ENCODE measurements at regions not wholly inside any gene's neighbourhood (a gene's known extent, or its start where the extent isn't known, plus 50 kb on each side); places are given as distances from the start of the nearest gene placed in this dataset.

DNA sequence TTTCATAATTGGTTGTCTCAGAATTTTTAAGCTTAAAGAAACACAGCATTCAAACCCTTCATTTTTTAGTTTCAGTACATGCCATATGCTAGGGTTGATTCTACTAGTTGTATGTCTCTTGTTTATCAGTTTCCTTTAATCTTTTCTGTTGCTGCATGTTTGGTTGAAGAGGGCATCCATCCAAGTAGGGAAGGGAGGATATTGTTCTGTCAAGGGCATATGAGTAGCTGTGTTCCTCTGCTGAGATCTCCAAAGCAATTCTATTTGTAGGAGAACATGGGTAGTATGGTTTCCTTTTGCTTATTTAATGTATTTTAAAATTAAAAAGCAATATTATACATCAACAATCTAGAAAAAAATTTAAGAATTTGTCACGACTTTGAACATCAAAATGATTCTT is 167.7 kb downstream of the FHIP1A start:
- H3K27me3 ChIP-seq (ENCODE audit: control insufficient read depth, insufficient read depth, low read length, poor library complexity, severe bottlenecking), result no peaks in the 10 kb centered on the region
- H3K4me1 ChIP-seq (ENCODE audit: control insufficient read depth, insufficient read depth, low read length), result no peaks in the 10 kb centered on the region
- no peak overlapping the region for H3K27ac Mint-ChIP-seq
- H3K27me3 Mint-ChIP-seq (ENCODE audit: insufficient read depth), result no peaks in the 10 kb centered on the region
- peaks cover 7% of the 10 kb centered on the region for H3K36me3 Mint-ChIP-seq (ENCODE audit: low read depth)
- H3K36me3 ChIP-seq (ENCODE audit: control insufficient read depth, insufficient read depth, low read length), result no peaks in the 10 kb centered on the region
- DNase-seq, result no peak
- H3K4me3 Mint-ChIP-seq, result no peak overlapping the region
- no peaks in the 10 kb centered on the region for H3K9me3 ChIP-seq (ENCODE audit: control insufficient read depth, low read length)
- no peak for TF ChIP-seq CTCF (conservative IDR thresholded peaks at IDR 0.05)
- H3K4me1 Mint-ChIP-seq, result peaks cover 2% of the 10 kb centered on the region
- no peak overlapping the region for H3K27ac ChIP-seq (ENCODE audit: low read depth, low read length)
- no peak overlapping the region for H3K4me3 ChIP-seq (ENCODE audit: low read length)
- WGBS, 2 experiments (ENCODE audit: insufficient coverage in 1 of 2, insufficient read length in 1 of 2), result 81 to 82% methylated on average over 1 of the region's 1 CpG
- no peak overlapping the region for H3K9ac ChIP-seq (ENCODE audit: extremely low read depth, low read length, poor library complexity, severe bottlenecking)
- H3K9me3 Mint-ChIP-seq, result no peaks in the 10 kb centered on the region

DNA sequence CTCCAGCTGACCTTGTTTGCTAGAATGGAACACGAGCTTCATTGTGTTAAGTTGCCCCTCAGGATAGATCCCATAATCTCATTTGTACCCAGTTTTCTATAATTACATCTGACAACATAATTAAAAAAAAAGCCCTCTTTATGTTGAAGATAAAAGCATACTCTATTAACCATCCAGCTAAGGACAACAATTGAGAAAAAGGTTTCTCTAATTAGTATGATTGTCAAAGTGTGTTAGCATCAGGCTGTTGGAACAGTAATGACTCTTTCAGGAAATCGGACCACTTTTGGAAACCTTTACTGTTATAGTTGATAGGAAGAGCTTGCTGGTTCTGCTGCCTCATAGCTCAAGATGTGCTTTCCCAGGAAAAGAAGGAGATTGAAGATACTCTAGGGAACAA is 172.6 kb downstream of the FHIP1A start:
- Mint-ChIP-seq H3K27ac (no peak overlapping the region), H3K27me3 (ENCODE audit: insufficient read depth) (no peaks in the 10 kb centered on the region), H3K4me3 (no peak overlapping the region), H3K9me3 (no peaks in the 10 kb centered on the region), H3K36me3 (ENCODE audit: low read depth) (peaks cover 7% of the 10 kb centered on the region), H3K4me1 (peaks cover 9% of the 10 kb centered on the region)
- no peak overlapping the region for H3K27ac ChIP-seq (ENCODE audit: low read depth, low read length)
- H3K4me3 ChIP-seq (ENCODE audit: low read length), result no peak overlapping the region
- H3K27me3 ChIP-seq (ENCODE audit: control insufficient read depth, insufficient read depth, low read length, poor library complexity, severe bottlenecking), result no peaks in the 10 kb centered on the region
- H3K9me3 ChIP-seq (ENCODE audit: control insufficient read depth, low read length), result no peaks in the 10 kb centered on the region
- no peak for TF ChIP-seq CTCF (conservative IDR thresholded peaks at IDR 0.05)
- H3K9ac ChIP-seq (ENCODE audit: extremely low read depth, low read length, poor library complexity, severe bottlenecking), result no peak overlapping the region
- H3K4me1 ChIP-seq (ENCODE audit: control insufficient read depth, insufficient read depth, low read length), result no peaks in the 10 kb centered on the region
- DNase-seq, result no peak
- 93 to 94% methylated on average over 2 of the region's 2 CpGs for WGBS, 2 experiments (ENCODE audit: insufficient coverage in 1 of 2, insufficient read length in 1 of 2)
- H3K36me3 ChIP-seq (ENCODE audit: control insufficient read depth, insufficient read depth, low read length), result no peaks in the 10 kb centered on the region

GRCh38 chr4:151582098-151582497 is 173.1 kb downstream of the FHIP1A start:
- no peak overlapping the region for H3K4me3 Mint-ChIP-seq
- no peak overlapping the region for H3K27ac Mint-ChIP-seq
- no peak for TF ChIP-seq CTCF (conservative IDR thresholded peaks at IDR 0.05)
- Histone ChIP-seq H3K27ac (ENCODE audit: low read depth, low read length) (no peak overlapping the region), H3K27me3 (ENCODE audit: control insufficient read depth, insufficient read depth, low read length, poor library complexity, severe bottlenecking) (no peaks in the 10 kb centered on the region), H3K4me3 (ENCODE audit: low read length) (no peak overlapping the region), H3K9me3 (ENCODE audit: control insufficient read depth, low read length) (no peaks in the 10 kb centered on the region), H3K4me1 (ENCODE audit: control insufficient read depth, insufficient read depth, low read length) (no peaks in the 10 kb centered on the region), H3K36me3 (ENCODE audit: control insufficient read depth, insufficient read depth, low read length) (no peaks in the 10 kb centered on the region), H3K9ac (ENCODE audit: extremely low read depth, low read length, poor library complexity, severe bottlenecking) (no peak overlapping the region)
- no peaks in the 10 kb centered on the region for H3K9me3 Mint-ChIP-seq
- H3K4me1 Mint-ChIP-seq, result peaks cover 9% of the 10 kb centered on the region
- H3K27me3 Mint-ChIP-seq (ENCODE audit: insufficient read depth), result no peaks in the 10 kb centered on the region
- no peak for DNase-seq
- peaks cover 6% of the 10 kb centered on the region for H3K36me3 Mint-ChIP-seq (ENCODE audit: low read depth)
- WGBS, 2 experiments (ENCODE audit: insufficient coverage in 1 of 2, insufficient read length in 1 of 2), result 98 to 100% methylated on average over 2 to 4 of the region's 4 CpGs

All from endodermal cell (in vitro differentiated cells).